BLaER1 treated with 17β-estradiol and CSF1 and Interleukin-3, amounts not matched to agents 10 nM and 100 nM (cell line): ENCODE measurements at regions not wholly inside any gene's neighbourhood (a gene's known extent, or its start where the extent isn't known, plus 50 kb on each side); places are given as distances from the start of the nearest gene placed in this dataset.

Experiments
- H3K27ac ChIP-seq, 11 experiments: shearing (Covaris generic); formaldehyde crosslinking; 2 replicates each; pipeline ENCODE4 v1.8.1; 2022
- H3K27me3 ChIP-seq, 11 experiments: shearing (Covaris generic); formaldehyde crosslinking; 2 replicates each; pipeline ENCODE4 v1.8.1; 2022
- H3K36me3 ChIP-seq, 11 experiments: shearing (Covaris generic); formaldehyde crosslinking; 2 replicates each; pipeline ENCODE4 v1.8.1; 2022
- H3K4me1 ChIP-seq, 10 experiments: shearing (Covaris generic); formaldehyde crosslinking; 2 replicates each; pipeline ENCODE4 v1.8.1; 2022
- H3K4me2 ChIP-seq, 11 experiments: shearing (Covaris generic); formaldehyde crosslinking; 2 replicates each; pipeline ENCODE4 v1.8.1; 2022
- H3K4me3 ChIP-seq, 10 experiments: shearing (Covaris generic); formaldehyde crosslinking; 2 replicates each; pipeline ENCODE4 v1.8.1; 2022
- H3K9ac ChIP-seq, 11 experiments: shearing (Covaris generic); formaldehyde crosslinking; 2 replicates each; pipeline ENCODE4 v1.8.1; 2022
- H3K9me3 ChIP-seq, 11 experiments: shearing (Covaris generic); formaldehyde crosslinking; replicated peaks in 1 of 11; 2 replicates each; pipeline ENCODE4 v1.8.1; 2022
- H4K20me1 ChIP-seq, 11 experiments: shearing (Covaris generic); formaldehyde crosslinking; 2 replicates each; pipeline ENCODE4 v1.8.1; 2022
- Cebpa-rat ChIP-seq, 11 experiments: shearing (Covaris generic); IDR thresholded peaks; 2 replicates each; pipeline ENCODE4 v1.8.1; 2022

- Histone ChIP-seq H3K27me3 (peaks cover 45 to 61% (median 54%) of the 10 kb centered on the region in 11 experiments), H3K27ac (no peak overlapping the region), H3K4me1 (peaks cover 7 to 40% (median 31%) of the 10 kb centered on the region in 10 experiments; a peak in 19 of 20 replicates), H4K20me1 (peaks cover 0 to 27% (median 0%) of the 10 kb centered on the region in 11 experiments; a peak in 4 of 22 replicates), H3K4me2 (no peak overlapping the region), H3K9me3 (peaks cover 0 to 5% (median 0%) of the 10 kb centered on the region in 11 experiments; a peak in 2 of 22 replicates), H3K9ac (no peak overlapping the region), H3K36me3 (no peaks in the 10 kb centered on the region), H3K4me3 (no peak overlapping the region)
- TF ChIP-seq Cebpa-rat (IDR thresholded peaks at IDR 0.05), result no peak
Observed at GRCh38 chr11:69920345-69921127, 101.3 kb upstream of the FGF3 start.

- Histone ChIP-seq H3K27ac (no peak overlapping the region), H3K4me3 (no peak overlapping the region), H3K27me3 (peaks cover 47 to 61% (median 55%) of the 10 kb centered on the region in 11 experiments), H4K20me1 (peaks cover 0 to 27% (median 0%) of the 10 kb centered on the region in 11 experiments; a peak in 3 of 22 replicates), H3K9ac (no peak overlapping the region), H3K4me2 (no peak overlapping the region), H3K4me1 (peaks cover 7 to 40% (median 32%) of the 10 kb centered on the region in 10 experiments; a peak in 19 of 20 replicates), H3K9me3 (peaks cover 0 to 5% (median 0%) of the 10 kb centered on the region in 11 experiments; a peak in 2 of 22 replicates), H3K36me3 (no peaks in the 10 kb centered on the region)
- no peak for TF ChIP-seq Cebpa-rat (IDR thresholded peaks at IDR 0.05)
Observed at GRCh38 chr11:69921128-69922014, 102.2 kb upstream of the FGF3 start.

GRCh38 chr11:69922015-69922595, 102.9 kb upstream of the FGF3 start:
- peaks cover 7 to 43% (median 37%) of the 10 kb centered on the region in 10 experiments; a peak in 19 of 20 replicates for H3K4me1 ChIP-seq
- H3K9ac ChIP-seq, result no peak overlapping the region
- no peak overlapping the region for H3K4me3 ChIP-seq
- peaks cover 46 to 59% (median 55%) of the 10 kb centered on the region in 11 experiments for H3K27me3 ChIP-seq
- no peaks in the 10 kb centered on the region for H3K36me3 ChIP-seq
- H3K27ac ChIP-seq, result no peak overlapping the region
- peaks cover 0 to 27% (median 0%) of the 10 kb centered on the region in 11 experiments; a peak in 3 of 22 replicates for H4K20me1 ChIP-seq
- no peak overlapping the region for H3K4me2 ChIP-seq
- TF ChIP-seq Cebpa-rat (IDR thresholded peaks at IDR 0.05), result no peak
- no peaks in the 10 kb centered on the region for H3K9me3 ChIP-seq

- TF ChIP-seq Cebpa-rat (IDR thresholded peaks at IDR 0.05), result no peak
- H4K20me1 ChIP-seq, result peaks cover 0 to 27% (median 0%) of the 10 kb centered on the region in 11 experiments; a peak in 3 of 22 replicates
- H3K9me3 ChIP-seq, result no peaks in the 10 kb centered on the region
- no peak overlapping the region for H3K9ac ChIP-seq
- H3K27me3 ChIP-seq, result peaks cover 42 to 57% (median 52%) of the 10 kb centered on the region in 11 experiments
- no peak overlapping the region for H3K4me3 ChIP-seq
- H3K4me1 ChIP-seq, result peaks cover 7 to 44% (median 39%) of the 10 kb centered on the region in 10 experiments; a peak in 19 of 20 replicates
- H3K36me3 ChIP-seq, result no peaks in the 10 kb centered on the region
- no peak overlapping the region for H3K4me2 ChIP-seq
- H3K27ac ChIP-seq, result no peak overlapping the region
Observed at GRCh38 chr11:69922596-69923111, 103.4 kb upstream of the FGF3 start.

GRCh38 chr11:69923196-69923595, 104.0 kb upstream of the FGF3 start:
- Histone ChIP-seq H3K27me3 (peaks cover 39 to 57% (median 48%) of the 10 kb centered on the region in 11 experiments), H3K4me1 (peaks cover 6 to 48% (median 43%) of the 10 kb centered on the region in 10 experiments; a peak in 19 of 20 replicates), H3K9me3 (no peaks in the 10 kb centered on the region), H3K36me3 (no peaks in the 10 kb centered on the region), H3K4me3 (no peak overlapping the region), H4K20me1 (peaks cover 0 to 27% (median 0%) of the 10 kb centered on the region in 11 experiments; a peak in 3 of 22 replicates), H3K4me2 (no peak overlapping the region; a peak in 1 of 22 replicates), H3K27ac (no peak overlapping the region), H3K9ac (no peak overlapping the region)
- no peak for TF ChIP-seq Cebpa-rat (IDR thresholded peaks at IDR 0.05)

GRCh38 chr11:69923641-69924307, 104.6 kb upstream of the FGF3 start:
- peaks cover 34 to 53% (median 43%) of the 10 kb centered on the region in 11 experiments for H3K27me3 ChIP-seq
- H3K4me1 ChIP-seq, result peaks cover under 1 to 48% (median 42%) of the 10 kb centered on the region in 10 experiments; a peak in 18 of 20 replicates
- H3K9ac ChIP-seq, result no peak overlapping the region
- no peak for TF ChIP-seq Cebpa-rat (IDR thresholded peaks at IDR 0.05)
- no peak overlapping the region for H3K4me3 ChIP-seq
- no peaks in the 10 kb centered on the region for H3K36me3 ChIP-seq
- no peak overlapping the region for H3K27ac ChIP-seq
- peak overlapping the region in 7 of 11 experiments; percentile 6 to 42 (median 23); a peak in 11 of 22 replicates for H3K4me2 ChIP-seq
- H3K9me3 ChIP-seq, result no peaks in the 10 kb centered on the region
- H4K20me1 ChIP-seq, result peaks cover 0 to 27% (median 0%) of the 10 kb centered on the region in 11 experiments; a peak in 3 of 22 replicates

GRCh38 chr11:69924308-69925161, 105.3 kb upstream of the FGF3 start:
- peak overlapping the region in 7 of 11 experiments; percentile 6 to 42 (median 23); a peak in 11 of 22 replicates for H3K4me2 ChIP-seq
- no peaks in the 10 kb centered on the region for H3K36me3 ChIP-seq
- no peak overlapping the region for H3K9ac ChIP-seq
- H3K9me3 ChIP-seq, result peaks cover 0 to 4% (median 0%) of the 10 kb centered on the region in 11 experiments; a peak in 1 of 22 replicates
- H3K27me3 ChIP-seq, result peaks cover 34 to 53% (median 43%) of the 10 kb centered on the region in 11 experiments
- no peak for TF ChIP-seq Cebpa-rat (IDR thresholded peaks at IDR 0.05)
- no peak overlapping the region for H3K27ac ChIP-seq
- no peak overlapping the region for H3K4me3 ChIP-seq
- H4K20me1 ChIP-seq, result peaks cover 0 to 27% (median 0%) of the 10 kb centered on the region in 11 experiments; a peak in 3 of 22 replicates
- H3K4me1 ChIP-seq, result peaks cover 0 to 44% (median 36%) of the 10 kb centered on the region in 10 experiments; a peak in 17 of 20 replicates
